Sigmoid colon (tissue), 6 donors: ENCODE measurements at regions not wholly inside any gene's neighbourhood (a gene's known extent, or its start where the extent isn't known, plus 50 kb on each side); places are given as distances from the start of the nearest gene placed in this dataset.
A peak's percentile ranks its signal among the peaks of the same experiment; 100 is the strongest.

Experiments
- DNase-seq: peaks from one replicate; pipeline ENCODE4 v3.0.0-alpha.2; 2019
- H3K27ac ChIP-seq, 4 donors: fragments of 200-600 bp; sonication (generic); one replicate each; pipeline ENCODE4 v1.5.1; 2016 to 2019; ENCODE audit warnings: mild to moderate bottlenecking in 1 of 4
- H3K27me3 ChIP-seq, 3 donors: fragments of 200-600 bp; sonication (generic); one replicate each; pipeline ENCODE4 v1.5.1; 2019; ENCODE audit warnings: mild to moderate bottlenecking in 1 of 3
- H3K36me3 ChIP-seq, 4 donors: fragments of 200-600 bp; sonication (generic); one replicate each; pipeline ENCODE4 v1.5.1; 2016 to 2019
- H3K4me1 ChIP-seq, 4 donors: fragments of 200-600 bp; sonication (generic); one replicate each; pipeline ENCODE4 v1.5.1; 2017 to 2019
- H3K4me3 ChIP-seq, 4 donors: fragments of 200-600 bp; sonication (generic); one replicate each; pipeline ENCODE4 v1.5.1; 2017 to 2019; ENCODE audit warnings: mild to moderate bottlenecking in 2 of 4, moderate library complexity in 1 of 4
- H3K9me3 ChIP-seq, 4 donors: fragments of 200-600 bp in 3 of 4; sonication (generic) in 3 of 4; one replicate each; pipeline versions ENCODE4 v1.5.1 to v1.6.1; 2013 to 2019
- CTCF ChIP-seq, 4 experiments: fragments of 450-650 bp in 3 of 4; fragments of 200-600 bp in 1 of 4; IDR thresholded peaks; one replicate each; pipeline ENCODE4 v1.5.1; 2016 to 2019; ENCODE audit warnings: antibody characterized with exemption in 4 of 4, mild to moderate bottlenecking in 3 of 4, moderate library complexity in 2 of 4
- EP300 ChIP-seq, 4 donors: sonication (generic); formaldehyde crosslinking; IDR thresholded peaks; one replicate each; pipeline ENCODE4 v1.6.1; 2017; ENCODE audit warnings: antibody characterized with exemption in 4 of 4
- POLR2A ChIP-seq, 2 donors: fragments of 450-650 bp; IDR thresholded peaks; one replicate each; pipeline ENCODE4 v1.6.1; 2016; ENCODE audit warnings: antibody characterized with exemption in 2 of 2, mild to moderate bottlenecking in 2 of 2, moderate library complexity in 2 of 2
- POLR2AphosphoS5 ChIP-seq, 4 donors: sonication (generic); formaldehyde crosslinking; IDR thresholded peaks; one replicate each; pipeline ENCODE4 v1.6.1; 2017; ENCODE audit warnings: antibody characterized with exemption in 4 of 4
- WGBS, 2 donors: extraction: QIAGEN DNeasy Blood & Tissue Kit; methylation state at CpG; one replicate each; pipeline ENCODE4 v1.1.7; 2013; 5-methylcytosine and 5-hydroxymethylcytosine counted together
- intact Hi-C: fragments of 100-400 bp; cut with DNase I; formaldehyde crosslinking; loops from one replicate; pipeline ENCODE4 v1.15.1; 2023
- donor health status: healthy with polysubstance abuse.
- donor health status: healthy.

DNA sequence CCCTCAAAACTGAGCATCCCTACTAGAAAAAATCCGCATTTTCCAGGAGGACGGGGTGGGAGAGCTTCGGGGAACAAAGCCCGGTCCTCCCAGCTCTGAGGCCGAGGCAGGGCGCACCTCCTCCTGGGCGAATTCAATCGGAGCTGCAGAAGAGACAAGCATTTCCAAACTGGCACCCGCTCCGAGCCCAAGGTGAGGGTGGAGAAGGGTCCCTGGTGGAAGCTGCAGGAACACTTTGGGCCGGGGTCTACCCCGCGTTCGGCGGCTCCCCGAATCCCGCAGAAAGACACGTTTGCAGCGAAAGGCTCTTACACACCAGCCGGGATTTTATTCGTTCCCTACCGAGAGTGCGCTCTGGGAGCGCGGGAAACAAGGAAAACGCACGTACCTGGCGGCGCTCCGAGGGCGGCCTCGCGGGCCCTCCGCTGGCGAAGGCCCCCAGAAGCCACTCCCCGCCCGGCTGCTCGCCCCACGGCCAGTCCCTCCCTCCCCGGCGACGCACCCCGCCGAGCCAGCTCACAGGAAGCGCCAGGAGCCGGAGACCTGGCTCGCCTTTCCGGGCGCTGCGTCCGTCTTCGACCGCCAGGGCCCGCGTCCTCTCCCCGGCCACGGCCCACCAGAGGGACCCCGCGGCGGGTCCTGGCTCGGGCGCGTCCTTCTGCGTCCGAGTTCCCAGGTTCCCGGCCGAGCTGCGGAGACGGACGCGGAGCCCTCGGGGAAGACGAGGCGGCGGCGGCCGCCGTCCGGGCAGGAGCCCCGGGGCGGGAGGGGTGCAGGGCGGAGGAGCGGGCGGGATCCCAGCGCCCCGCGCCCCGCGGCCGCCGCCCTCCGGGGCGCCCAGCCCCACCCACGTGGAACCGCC lies 49.8 kb upstream of the BAHCC1 start:
- H3K27ac ChIP-seq, result peak overlapping the region; percentile 95 to 100 (median 98)
- intact Hi-C loops, result loop anchor here (1.0 to 2.0 kb wide), 3 partner anchors 20 to 51 kb away; partner anchors contain the start of gene SLC38A10
- peak; percentile 97 for DNase-seq
- 1% methylated on average over 95 of the region's 95 CpGs for WGBS, 2 donors
- no peaks in the 10 kb centered on the region for H3K9me3 ChIP-seq
- H3K27me3 ChIP-seq, result no peaks in the 10 kb centered on the region
- H3K36me3 ChIP-seq, result no peaks in the 10 kb centered on the region
- peaks cover 0 to 44% (median 26%) of the 10 kb centered on the region in 4 donors for H3K4me1 ChIP-seq
- TF ChIP-seq EP300 (IDR thresholded peaks at IDR 0.05) (no peak), POLR2AphosphoS5 (IDR thresholded peaks at IDR 0.05) (peak; percentile 63 to 93 (median 82)), POLR2A (IDR thresholded peaks at IDR 0.05) (peak; percentile 71 to 76), CTCF (IDR thresholded peaks at IDR 0.05) (peak in 3 of 4 experiments; percentile 38 to 50 (median 42))
- peak overlapping the region; percentile 64 to 93 (median 86) for H3K4me3 ChIP-seq
